ENCODE measurements at regions not wholly inside any gene's neighbourhood (a gene's known extent, or its start where the extent isn't known, plus 50 kb on each side); places are given as distances from the start of the nearest gene placed in this dataset.
A peak's percentile ranks its signal among the peaks of the same experiment; 100 is the strongest.

- ChIA-PET CTCF (ENCODE audit: unreplicated experiment) (no interaction called here), POLR2A (interaction anchor here (0.6 kb wide), 1 partner anchor 103 kb away, joined by 3 read pairs; no protein-coding TSS in a partner anchor)
- Histone ChIP-seq H2AFZ (ENCODE audit: low read length) (no peak overlapping the region), H3K36me3 (ENCODE audit: insufficient read depth, low read length) (no peaks in the 10 kb centered on the region), H3K4me1 (ENCODE audit: insufficient read depth, low read length, poor library complexity, severe bottlenecking) (no peaks in the 10 kb centered on the region), H3K9me2 (ENCODE audit: insufficient read depth, low read length) (no peaks in the 10 kb centered on the region), H4K20me1 (ENCODE audit: insufficient read depth, low read length) (no peaks in the 10 kb centered on the region), H3K4me2 (ENCODE audit: low read length) (no peak overlapping the region), H3K79me2 (ENCODE audit: insufficient read depth, low read depth, low read length) (no peaks in the 10 kb centered on the region), H3K9me3 (ENCODE audit: low read length) (no peaks in the 10 kb centered on the region), H3K4me3 (ENCODE audit: low read depth, low read length, poor library complexity, severe bottlenecking) (no peak overlapping the region), H3K27ac (ENCODE audit: low read depth, low read length, poor library complexity, severe bottlenecking) (no peak overlapping the region)
- BruUV-seq (replicated peaks): no TSS peak
- intact Hi-C loops (cut with micrococcal nuclease; ENCODE audit: unreplicated experiment): no loop called here
- TF ChIP-seq CTCF (conservative IDR thresholded peaks at IDR 0.05; ENCODE audit: low read length): no peak
- no peak for TF ChIP-seq EZH2phosphoT487 (IDR thresholded peaks at IDR 0.05; ENCODE audit: borderline replicate concordance, low read depth, low read length)
- no peak for DNase-seq (ENCODE audit: low spot score)
Measured at GRCh38 chr11:122022646-122023045, 93.4 kb downstream of the BLID start.

GRCh38 chr11:122020902-122021301 lies 95.1 kb downstream of the BLID start:
- H2AFZ ChIP-seq (ENCODE audit: low read length): no peak overlapping the region
- no peaks in the 10 kb centered on the region for H3K9me3 ChIP-seq (ENCODE audit: low read length)
- no peaks in the 10 kb centered on the region for H3K9me2 ChIP-seq (ENCODE audit: insufficient read depth, low read length)
- TF ChIP-seq CTCF (conservative IDR thresholded peaks at IDR 0.05; ENCODE audit: low read length) (peak; percentile 71), EZH2phosphoT487 (IDR thresholded peaks at IDR 0.05; ENCODE audit: borderline replicate concordance, low read depth, low read length) (no peak)
- BruUV-seq (replicated peaks): no TSS peak
- H3K4me2 ChIP-seq (ENCODE audit: low read length): no peak overlapping the region
- H3K4me1 ChIP-seq (ENCODE audit: insufficient read depth, low read length, poor library complexity, severe bottlenecking): no peaks in the 10 kb centered on the region
- POLR2A ChIA-PET: no interaction called here
- no peak overlapping the region for H3K27ac ChIP-seq (ENCODE audit: low read depth, low read length, poor library complexity, severe bottlenecking)
- peak; percentile 4 for DNase-seq (ENCODE audit: low spot score)
- intact Hi-C loops (cut with micrococcal nuclease; ENCODE audit: unreplicated experiment): no loop called here
- H3K36me3 ChIP-seq (ENCODE audit: insufficient read depth, low read length): no peaks in the 10 kb centered on the region
- no peaks in the 10 kb centered on the region for H3K79me2 ChIP-seq (ENCODE audit: insufficient read depth, low read depth, low read length)
- no peak overlapping the region for H3K4me3 ChIP-seq (ENCODE audit: low read depth, low read length, poor library complexity, severe bottlenecking)
- CTCF ChIA-PET (ENCODE audit: unreplicated experiment): no interaction called here
- no peaks in the 10 kb centered on the region for H4K20me1 ChIP-seq (ENCODE audit: insufficient read depth, low read length)

GRCh38 chr11:122019908-122020694 lies 95.9 kb downstream of the BLID start:
- Histone ChIP-seq H3K4me1 (ENCODE audit: insufficient read depth, low read length, poor library complexity, severe bottlenecking) (no peaks in the 10 kb centered on the region), H3K79me2 (ENCODE audit: insufficient read depth, low read depth, low read length) (no peaks in the 10 kb centered on the region), H3K4me2 (ENCODE audit: low read length) (no peak overlapping the region), H3K9me2 (ENCODE audit: insufficient read depth, low read length) (no peaks in the 10 kb centered on the region), H3K9me3 (ENCODE audit: low read length) (no peaks in the 10 kb centered on the region), H2AFZ (ENCODE audit: low read length) (no peak overlapping the region), H3K36me3 (ENCODE audit: insufficient read depth, low read length) (no peaks in the 10 kb centered on the region), H4K20me1 (ENCODE audit: insufficient read depth, low read length) (no peaks in the 10 kb centered on the region), H3K27ac (ENCODE audit: low read depth, low read length, poor library complexity, severe bottlenecking) (no peak overlapping the region), H3K4me3 (ENCODE audit: low read depth, low read length, poor library complexity, severe bottlenecking) (no peak overlapping the region)
- no TSS peak for BruUV-seq (replicated peaks)
- no peak for DNase-seq (ENCODE audit: low spot score)
- TF ChIP-seq EZH2phosphoT487 (IDR thresholded peaks at IDR 0.05; ENCODE audit: borderline replicate concordance, low read depth, low read length) (no peak), CTCF (conservative IDR thresholded peaks at IDR 0.05; ENCODE audit: low read length) (no peak)
- intact Hi-C loops (cut with micrococcal nuclease; ENCODE audit: unreplicated experiment): no loop called here
- ChIA-PET CTCF (ENCODE audit: unreplicated experiment) (no interaction called here), POLR2A (no interaction called here)
